ENCODE measurements at regions not wholly inside any gene's neighbourhood (a gene's known extent, or its start where the extent isn't known, plus 50 kb on each side); places are given as distances from the start of the nearest gene placed in this dataset.

DNA sequence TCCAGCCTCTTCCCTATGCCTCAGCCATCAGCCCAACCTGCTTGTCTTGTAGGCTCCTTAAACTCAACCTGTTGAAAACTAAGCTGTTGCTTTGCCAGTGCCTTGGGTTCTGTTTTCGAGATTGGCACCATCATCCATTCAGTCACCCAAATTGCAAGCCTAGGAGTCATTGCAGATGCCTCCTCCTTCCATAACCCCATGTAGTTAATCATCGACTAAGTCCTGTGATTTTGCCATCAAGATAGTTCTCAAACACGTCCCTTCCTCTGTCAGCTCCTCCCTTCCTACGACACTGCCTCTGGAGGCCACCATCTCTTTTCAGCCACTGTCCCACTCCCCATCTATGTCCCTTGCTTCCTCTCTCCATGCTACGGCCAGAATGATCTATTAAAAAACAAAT is 168.1 kb downstream of the RAB11FIP2 start:
- ATAC-seq (no peak), DNase-seq (ENCODE audit: low spot score) (no peak)
- intact Hi-C loops (cut with DNase I), result no loop called here

GRCh38 chr10:117884093-117884492 is 162.6 kb downstream of the RAB11FIP2 start:
- intact Hi-C loops (cut with DNase I), result loop anchor here (5.0 kb wide), 1 partner anchor 1077 kb away; no protein-coding TSS in a partner anchor
- no peak for ATAC-seq
- DNase-seq (ENCODE audit: low spot score), result no peak

DNA sequence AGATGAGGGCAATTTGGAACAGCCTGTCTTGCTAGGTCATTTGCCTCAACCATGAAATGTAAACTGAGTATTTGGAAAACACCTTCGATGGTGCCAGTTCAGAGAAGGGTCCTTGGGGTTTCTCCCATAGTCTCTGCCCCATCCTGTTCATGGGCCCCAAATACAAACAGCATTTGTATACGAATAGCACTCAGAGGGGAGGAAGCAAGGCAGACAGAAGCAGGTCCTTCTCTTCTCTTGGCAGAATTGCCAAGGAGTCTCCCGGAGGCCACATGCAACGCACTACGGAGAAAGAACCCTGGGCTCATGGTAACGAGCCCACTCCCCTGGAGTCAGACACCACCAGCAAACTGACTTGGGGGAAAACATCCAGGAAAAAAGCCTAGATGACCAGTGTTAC is 162.1 kb downstream of the RAB11FIP2 start:
- intact Hi-C loops (cut with DNase I), result loop anchor here (5.0 kb wide), 1 partner anchor 1077 kb away; no protein-coding TSS in a partner anchor

DNA sequence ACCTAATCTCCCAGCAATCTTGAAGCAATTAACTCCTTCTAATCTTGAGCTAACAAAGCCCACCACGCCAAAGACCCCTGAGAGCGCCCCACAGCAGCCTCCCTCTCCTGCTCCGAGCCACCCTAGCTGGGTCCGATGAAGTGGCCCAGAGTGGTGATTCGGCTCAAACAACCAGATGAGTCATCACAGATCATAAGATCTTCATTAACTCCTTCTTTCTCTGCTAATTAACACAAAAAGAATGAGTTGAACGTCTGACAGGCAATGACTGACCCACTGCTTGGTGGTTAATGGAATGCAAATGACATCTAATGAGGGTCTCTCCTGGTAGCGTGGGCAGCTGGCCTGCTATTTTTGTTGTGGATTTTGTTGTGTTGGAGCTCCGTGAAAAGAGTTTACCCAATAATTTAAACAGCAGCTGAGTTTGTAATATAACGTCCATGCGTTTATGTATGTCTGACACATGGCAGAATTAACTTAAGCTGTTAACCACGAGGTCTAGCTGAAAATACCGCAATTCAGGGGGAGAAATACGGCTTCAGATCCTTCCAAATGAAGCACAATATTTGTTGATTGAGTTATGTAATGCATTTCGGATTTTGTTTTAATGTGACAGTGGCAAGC is 161.4 kb downstream of the RAB11FIP2 start:
- intact Hi-C loops (cut with DNase I), result no loop called here

More for the DNA sequence above, 162.1 kb downstream of the RAB11FIP2 start:
- no peak for ATAC-seq
- no peak for DNase-seq (ENCODE audit: low spot score)

GRCh38 chr10:117886766-117887165 is 160.0 kb downstream of the RAB11FIP2 start:
- DNase-seq (ENCODE audit: low spot score), result no peak
- intact Hi-C loops (cut with DNase I), result no loop called here
- ATAC-seq, result no peak

More for the DNA sequence above, 161.4 kb downstream of the RAB11FIP2 start:
- DNase-seq (ENCODE audit: low spot score) (no peak), ATAC-seq (no peak)

DNA sequence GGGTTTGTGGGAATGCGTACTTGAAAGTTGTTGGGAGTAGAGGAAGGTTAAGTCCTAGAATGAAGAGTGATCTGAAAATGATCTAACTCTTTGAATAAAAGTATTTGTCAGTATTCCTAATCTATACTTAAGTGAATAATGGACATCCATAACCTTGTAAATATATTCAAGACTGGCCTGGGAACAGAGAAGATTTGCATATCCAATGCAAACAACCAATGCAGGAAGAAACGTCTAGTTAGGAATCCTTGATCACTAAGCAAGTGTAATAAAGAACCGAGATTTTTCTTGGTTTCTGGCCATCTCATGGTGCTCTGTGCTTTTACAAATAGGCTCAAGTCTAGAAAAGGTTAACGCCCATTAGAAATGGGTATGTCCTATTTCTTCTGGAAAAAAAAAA is 157.1 kb downstream of the RAB11FIP2 start:
- ATAC-seq (no peak), DNase-seq (ENCODE audit: low spot score) (no peak)
- intact Hi-C loops (cut with DNase I), result no loop called here

- DNase-seq (ENCODE audit: low spot score) (no peak), ATAC-seq (no peak)
- intact Hi-C loops (cut with DNase I), result no loop called here
These were observed 154.0 kb downstream of the RAB11FIP2 start for GRCh38 chr10:117892681-117893220.

GRCh38 chr10:117894339-117894738 is 152.4 kb downstream of the RAB11FIP2 start:
- DNase-seq (ENCODE audit: low spot score), result no peak
- ATAC-seq, result no peak
- intact Hi-C loops (cut with DNase I), result no loop called here

DNA sequence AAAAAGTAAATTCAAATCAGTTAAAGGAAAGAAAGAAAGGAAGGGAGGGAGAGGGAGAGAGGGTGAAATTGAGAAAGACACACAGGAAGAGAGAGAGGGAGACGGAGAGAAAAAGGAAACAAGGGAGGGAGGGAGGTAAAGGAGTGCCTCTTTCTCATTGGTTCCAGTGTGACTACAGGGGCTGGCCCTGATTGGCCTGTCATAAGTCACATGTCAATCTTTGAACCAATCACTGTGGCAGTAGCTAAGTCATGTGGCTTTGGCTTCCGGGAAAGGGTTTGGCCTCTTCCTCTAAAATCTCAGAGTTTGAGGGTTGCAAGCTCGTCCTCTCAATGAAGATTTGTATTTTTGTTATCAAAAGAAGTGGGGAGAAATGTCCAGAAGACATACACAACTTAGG is 150.2 kb downstream of the RAB11FIP2 start:
- intact Hi-C loops (cut with DNase I), result no loop called here
- ATAC-seq, result no peak
- no peak for DNase-seq (ENCODE audit: low spot score)

GRCh38 chr10:117899181-117899683 is 147.5 kb downstream of the RAB11FIP2 start:
- ATAC-seq (no peak), DNase-seq (ENCODE audit: low spot score) (no peak)
- intact Hi-C loops (cut with DNase I), result no loop called here

DNA sequence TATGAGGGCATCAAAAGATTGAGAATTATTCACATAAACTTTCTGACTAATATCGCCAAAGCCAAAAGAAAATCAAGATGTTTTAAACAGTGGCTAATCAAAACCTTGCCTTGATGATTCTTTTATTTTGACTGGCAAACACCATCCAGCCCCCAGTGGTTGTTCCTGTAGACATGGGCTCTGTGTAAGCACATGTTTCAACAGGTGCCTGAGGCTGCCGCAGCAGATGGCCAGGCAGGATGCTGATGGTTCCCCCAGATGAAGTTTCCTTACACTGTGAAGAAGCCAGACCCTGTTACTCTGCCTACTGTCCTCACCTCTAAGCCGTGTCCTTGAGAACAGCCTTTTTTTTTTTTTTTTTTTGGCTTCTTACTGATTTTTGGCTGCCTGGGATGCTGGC is 146.5 kb downstream of the RAB11FIP2 start:
- no peak for DNase-seq (ENCODE audit: low spot score)
- no peak for ATAC-seq
- intact Hi-C loops (cut with DNase I), result no loop called here

DNA sequence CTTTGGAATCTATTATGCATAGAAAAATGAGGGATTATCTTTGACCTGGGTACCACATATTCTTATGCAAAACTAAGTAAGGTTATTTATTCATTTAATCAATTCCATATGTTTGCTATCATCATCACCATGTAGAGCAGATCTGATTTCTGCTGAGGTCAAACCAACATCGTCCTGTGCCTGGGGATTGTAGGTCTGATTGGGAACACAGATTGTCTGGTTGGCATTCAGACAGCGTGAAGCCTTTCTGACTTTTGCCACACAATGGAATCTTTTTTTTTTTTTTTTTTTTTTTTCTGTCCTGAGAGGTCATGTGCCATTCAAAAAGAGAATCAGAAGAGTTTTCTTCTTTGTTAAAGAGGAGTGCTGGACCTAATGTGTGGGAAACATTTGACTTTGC is 142.9 kb downstream of the RAB11FIP2 start:
- intact Hi-C loops (cut with DNase I), result no loop called here
- ATAC-seq (no peak), DNase-seq (ENCODE audit: low spot score) (no peak)

DNA sequence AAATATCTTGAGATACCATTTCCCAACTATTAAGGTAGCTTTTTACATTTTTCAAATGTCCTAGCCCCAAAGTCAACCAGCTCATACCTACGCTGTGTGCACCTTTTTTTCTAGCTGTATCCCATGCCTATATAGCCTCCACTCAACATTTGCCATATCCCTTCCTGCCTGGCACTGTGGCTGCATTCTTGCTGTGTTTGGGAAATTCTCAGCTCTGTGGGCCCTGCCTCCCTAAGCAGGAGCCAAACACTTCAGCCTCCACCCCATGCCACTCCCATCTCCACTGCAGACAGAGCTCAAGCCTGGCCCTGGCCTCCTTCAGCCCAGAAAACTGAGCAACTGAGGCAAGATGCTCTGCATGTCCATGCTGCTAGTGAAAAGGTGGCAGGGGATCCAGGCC is 141.3 kb downstream of the RAB11FIP2 start:
- intact Hi-C loops (cut with DNase I), result no loop called here
- DNase-seq (ENCODE audit: low spot score) (no peak), ATAC-seq (no peak)

DNA sequence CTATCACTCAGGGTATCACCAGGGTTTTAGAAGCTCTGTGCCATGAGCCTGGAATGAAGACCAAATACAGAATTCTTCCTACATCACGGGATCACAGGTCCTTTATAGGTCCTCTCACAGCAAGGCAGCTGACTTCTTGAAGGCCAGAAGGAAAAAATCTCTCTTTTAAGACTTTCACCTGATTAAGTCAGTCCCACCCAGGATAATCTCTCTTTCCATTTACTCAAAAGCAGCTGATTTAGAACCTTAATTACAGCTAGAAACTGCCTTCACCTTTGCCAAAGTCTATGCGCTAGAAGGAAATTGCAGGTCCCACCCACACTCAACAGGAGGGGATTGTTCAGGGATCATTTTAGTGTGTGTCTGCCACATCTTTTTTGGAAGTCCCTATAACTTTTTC is 135.1 kb downstream of the RAB11FIP2 start:
- ATAC-seq (no peak), DNase-seq (ENCODE audit: low spot score) (no peak)
- intact Hi-C loops (cut with DNase I), result no loop called here

- no peak for DNase-seq (ENCODE audit: low spot score)
- no peak for ATAC-seq
- intact Hi-C loops (cut with DNase I), result no loop called here
These were observed 132.4 kb downstream of the RAB11FIP2 start for GRCh38 chr10:117914334-117914733.

DNA sequence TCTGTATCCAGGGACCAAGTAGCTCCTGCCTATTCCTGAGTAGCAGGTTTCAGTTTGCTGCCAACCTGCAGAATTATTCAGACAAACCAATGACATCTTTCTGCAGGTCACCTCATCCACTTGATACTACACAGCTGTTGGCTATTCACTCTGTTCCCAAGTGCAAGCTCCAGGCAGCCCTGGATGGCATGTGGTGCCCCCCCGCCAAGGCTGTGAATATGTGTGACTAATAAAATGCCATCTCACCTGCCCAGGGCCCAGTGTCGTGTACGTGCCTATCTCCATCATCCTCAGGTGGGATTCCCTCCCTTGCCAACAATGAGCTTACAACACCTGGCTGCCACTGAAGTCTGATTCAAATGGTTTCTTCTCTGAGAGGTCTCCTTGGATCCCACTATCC is 125.8 kb downstream of the RAB11FIP2 start:
- intact Hi-C loops (cut with DNase I), result no loop called here

DNA sequence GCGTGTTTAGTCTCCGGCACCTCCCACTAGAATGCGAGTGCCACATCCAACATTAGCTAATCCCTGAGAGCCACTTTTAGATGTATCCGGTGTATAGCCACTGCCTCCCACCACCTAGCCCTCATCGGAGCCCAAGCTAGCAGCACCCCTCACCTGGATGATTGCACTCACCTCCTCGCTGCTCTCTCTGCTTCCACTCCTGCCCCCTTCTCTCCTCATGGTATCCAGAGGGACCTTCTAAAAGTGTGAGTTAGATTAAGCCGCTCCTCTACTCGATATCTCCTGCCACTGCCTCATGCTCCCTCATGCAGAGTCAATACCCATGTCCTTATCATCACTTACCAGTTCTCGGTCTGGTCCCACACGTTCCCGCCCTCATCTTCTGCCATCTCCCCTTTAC is 125.3 kb downstream of the RAB11FIP2 start:
- no peak for ATAC-seq

More for the DNA sequence above, 125.8 kb downstream of the RAB11FIP2 start:
- DNase-seq (ENCODE audit: low spot score) (no peak), ATAC-seq (no peak)

DNA sequence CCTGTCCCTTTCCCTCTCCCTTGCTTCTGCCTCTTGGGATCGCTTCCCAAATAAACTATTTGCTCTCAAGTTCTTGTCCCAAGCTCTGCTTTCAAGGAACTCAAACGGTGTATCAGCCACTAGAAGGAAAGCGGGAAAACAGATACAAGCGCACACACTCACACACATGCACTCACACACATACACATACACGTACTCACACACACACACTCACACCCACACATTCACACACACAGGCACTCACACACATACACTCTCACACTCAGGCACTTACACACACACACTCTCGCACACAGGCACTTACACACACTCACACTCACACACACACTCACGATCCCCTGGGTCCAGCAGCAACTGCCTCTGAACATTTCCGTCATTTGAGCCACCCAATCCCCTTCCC is 121.9 kb downstream of the RAB11FIP2 start:
- ATAC-seq, result no peak
- intact Hi-C loops (cut with DNase I), result no loop called here
- no peak for DNase-seq (ENCODE audit: low spot score)

More for the DNA sequence above, 125.3 kb downstream of the RAB11FIP2 start:
- DNase-seq (ENCODE audit: low spot score), result no peak
- intact Hi-C loops (cut with DNase I), result no loop called here

DNA sequence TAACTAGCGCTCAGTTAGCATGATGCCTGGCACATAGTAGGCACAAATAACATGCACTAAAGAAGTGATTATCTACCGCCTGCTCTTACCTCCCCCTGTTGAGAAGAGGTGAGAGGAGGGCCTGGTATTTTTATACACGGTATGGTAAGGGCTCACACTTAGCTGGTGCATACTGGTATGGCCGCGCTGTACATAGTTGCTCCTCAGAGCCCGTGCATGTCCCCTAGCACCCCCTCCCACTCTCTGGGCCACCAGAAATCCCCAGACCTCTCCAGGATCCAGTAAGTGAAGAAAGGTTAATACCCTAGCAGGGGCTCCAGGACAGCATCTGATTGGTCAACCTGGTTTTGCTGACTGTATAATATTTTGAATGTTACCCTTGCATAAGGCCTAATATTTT is 121.4 kb downstream of the RAB11FIP2 start:
- intact Hi-C loops (cut with DNase I), result no loop called here
- ATAC-seq (no peak), DNase-seq (ENCODE audit: low spot score) (no peak)

- intact Hi-C loops (cut with DNase I), result no loop called here
- ATAC-seq, result no peak
- no peak for DNase-seq (ENCODE audit: low spot score)
These were observed 120.2 kb downstream of the RAB11FIP2 start for GRCh38 chr10:117926491-117926890.

DNA sequence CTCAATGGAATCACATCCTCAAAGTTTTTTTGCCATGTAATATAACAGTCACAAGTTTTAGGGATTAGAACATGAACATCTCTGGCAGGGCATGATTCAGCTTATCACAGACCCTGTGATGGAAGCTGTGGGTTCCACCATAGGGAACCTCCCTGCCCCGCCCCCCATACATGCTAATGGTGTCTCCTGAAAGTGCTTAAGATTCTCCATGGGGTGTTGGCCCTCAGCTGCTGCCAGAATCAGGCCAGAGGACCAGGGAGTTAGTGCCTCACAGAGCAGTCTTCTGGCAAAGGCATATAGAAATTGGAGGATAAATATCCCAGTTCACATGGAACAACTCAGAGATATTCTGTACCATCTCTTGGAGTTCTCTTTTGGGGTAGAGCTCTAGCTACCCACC is 119.4 kb downstream of the RAB11FIP2 start:
- intact Hi-C loops (cut with DNase I), result no loop called here
- ATAC-seq (no peak), DNase-seq (ENCODE audit: low spot score) (no peak)
